ENCODE measurements at regions not wholly inside any gene's neighbourhood (a gene's known extent, or its start where the extent isn't known, plus 50 kb on each side); places are given as distances from the start of the nearest gene placed in this dataset.
A peak's percentile ranks its signal among the peaks of the same experiment; 100 is the strongest.

GRCh38 chrY:21073641-21074260 is 317.8 kb downstream of the RPS4Y2 start:
- Mint-ChIP-seq H3K9me3 (ENCODE audit: low read depth) (no peaks in the 10 kb centered on the region), H3K4me1 (no peaks in the 10 kb centered on the region), H3K27me3 (no peaks in the 10 kb centered on the region), H3K4me3 (no peak overlapping the region), H3K36me3 (no peaks in the 10 kb centered on the region), H3K27ac (no peak overlapping the region)
- ATAC-seq = no peak
- CTCF ChIA-PET = no interaction called here
- DNase-seq = no peak

DNA sequence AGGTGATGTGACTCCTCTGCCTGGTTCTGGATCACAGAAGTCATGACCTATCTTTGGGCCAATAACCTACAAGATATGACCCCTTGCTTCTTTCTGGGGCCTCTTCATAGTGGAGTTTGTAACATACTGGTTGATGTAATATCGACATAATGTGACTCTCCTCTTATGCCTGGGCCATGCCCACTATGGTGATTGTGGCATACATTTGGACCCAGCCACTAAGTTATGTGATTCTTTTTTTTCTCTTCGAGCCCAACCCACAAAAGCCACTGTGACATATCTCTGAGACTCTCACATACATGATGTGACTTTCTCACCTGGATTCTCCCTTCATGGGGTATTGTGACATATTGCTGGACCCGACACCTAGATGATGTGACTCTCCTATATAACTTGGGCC is 319.8 kb downstream of the RPS4Y2 start:
- ATAC-seq (no peak), DNase-seq (no peak)
- Mint-ChIP-seq H3K36me3 (no peaks in the 10 kb centered on the region), H3K27me3 (no peaks in the 10 kb centered on the region), H3K4me1 (no peaks in the 10 kb centered on the region), H3K4me3 (no peak overlapping the region), H3K27ac (no peak overlapping the region), H3K9me3 (ENCODE audit: low read depth) (no peaks in the 10 kb centered on the region)
- CTCF ChIA-PET = no interaction called here

DNA sequence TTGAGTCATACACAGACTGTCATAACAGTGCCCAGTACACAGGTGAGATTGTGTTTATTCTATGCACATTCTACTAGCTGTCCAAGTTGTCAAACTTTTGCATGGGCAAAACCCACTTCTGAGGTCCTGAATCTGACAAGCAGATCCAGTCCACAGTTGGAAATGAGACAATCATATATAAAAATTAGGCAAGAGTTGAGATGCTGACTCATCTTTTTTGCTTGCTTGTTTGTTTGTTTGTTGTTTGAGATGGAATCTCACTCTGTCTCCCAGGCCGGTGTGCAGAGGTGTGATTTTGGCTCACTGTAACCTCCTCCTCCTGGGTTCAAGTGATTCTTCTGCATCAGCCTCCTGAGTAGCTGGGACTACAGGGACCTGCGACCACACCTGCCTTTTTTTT is 323.8 kb downstream of the RPS4Y2 start:
- Mint-ChIP-seq H3K27ac (no peak overlapping the region), H3K4me1 (peaks cover 2% of the 10 kb centered on the region), H3K9me3 (ENCODE audit: low read depth) (no peaks in the 10 kb centered on the region), H3K36me3 (no peaks in the 10 kb centered on the region), H3K27me3 (no peaks in the 10 kb centered on the region), H3K4me3 (no peak overlapping the region)
- CTCF ChIA-PET = no interaction called here
- ATAC-seq (no peak), DNase-seq (no peak)

DNA sequence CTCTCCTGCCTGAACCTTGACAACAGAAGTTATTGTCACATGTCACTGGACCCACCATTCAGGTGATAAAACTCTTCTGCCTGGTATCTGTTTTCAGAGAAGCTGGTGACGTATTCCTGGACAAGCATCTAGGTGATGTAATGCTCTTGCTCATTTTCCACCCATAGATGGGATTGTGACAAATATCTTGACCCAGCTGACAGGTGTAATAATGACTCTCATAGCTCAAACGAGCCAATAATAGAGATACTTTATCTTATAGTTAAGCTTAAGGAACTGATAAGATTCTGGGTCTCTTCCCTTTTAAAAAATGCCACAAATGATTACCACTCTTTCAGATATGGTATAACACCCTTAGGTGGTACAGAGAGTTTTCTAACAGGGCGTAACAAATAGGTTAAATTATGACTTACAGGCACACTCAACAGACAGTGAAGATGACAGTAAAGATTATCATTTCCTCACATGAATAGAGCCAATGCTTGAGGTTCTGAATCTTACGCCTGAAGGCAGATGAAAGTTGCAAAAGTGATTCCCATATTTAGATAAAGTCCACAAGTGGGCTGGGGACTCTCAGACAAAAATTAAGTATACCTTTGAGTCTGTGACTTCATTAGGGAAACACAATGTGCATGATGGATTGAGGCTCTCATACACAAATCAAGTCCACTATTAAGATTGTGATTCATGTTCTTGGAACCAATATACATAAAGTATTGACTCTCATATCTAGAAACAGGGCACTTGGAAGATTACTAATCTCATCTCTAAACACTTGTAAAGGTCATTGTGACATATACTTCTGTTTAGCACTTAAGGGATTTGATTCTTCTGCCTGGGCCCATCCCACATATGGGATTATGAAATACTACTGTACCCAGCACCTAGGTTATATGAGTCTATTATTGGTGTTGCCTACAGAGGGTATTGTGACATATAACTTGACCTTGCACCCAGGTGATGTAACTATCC is 326.0 kb downstream of the RPS4Y2 start:
- Mint-ChIP-seq H3K27me3 (no peaks in the 10 kb centered on the region), H3K4me1 (peaks cover 2% of the 10 kb centered on the region), H3K36me3 (peaks cover 7% of the 10 kb centered on the region), H3K27ac (no peak overlapping the region), H3K4me3 (no peak overlapping the region), H3K9me3 (ENCODE audit: low read depth) (peaks cover 6% of the 10 kb centered on the region)
- ATAC-seq = no peak
- CTCF ChIA-PET = no interaction called here
- no peak for DNase-seq

DNA sequence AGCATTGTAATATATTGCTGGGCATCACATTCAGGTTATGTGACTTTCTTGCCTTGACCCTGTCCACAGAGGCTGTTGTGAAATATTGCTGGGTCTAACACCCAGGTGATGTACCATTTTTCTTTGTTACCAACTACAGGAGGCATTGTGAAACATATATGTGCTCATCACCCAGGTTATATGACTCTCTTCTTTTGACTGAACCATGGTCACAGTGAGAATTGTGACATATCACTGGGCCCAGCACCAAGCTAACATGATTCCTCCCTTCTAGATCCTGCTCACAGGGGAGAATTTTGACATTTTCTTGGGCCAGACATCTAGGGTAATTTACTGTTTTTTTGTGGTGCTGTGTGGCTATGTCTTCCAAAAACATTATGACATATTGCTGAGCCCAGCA is 326.7 kb downstream of the RPS4Y2 start:
- Mint-ChIP-seq H3K4me1 (peaks cover 2% of the 10 kb centered on the region), H3K4me3 (no peak overlapping the region), H3K9me3 (ENCODE audit: low read depth) (peaks cover 9% of the 10 kb centered on the region), H3K27me3 (no peaks in the 10 kb centered on the region), H3K36me3 (peaks cover 11% of the 10 kb centered on the region), H3K27ac (no peak overlapping the region)
- DNase-seq = no peak
- ATAC-seq = no peak
- CTCF ChIA-PET = no interaction called here

DNA sequence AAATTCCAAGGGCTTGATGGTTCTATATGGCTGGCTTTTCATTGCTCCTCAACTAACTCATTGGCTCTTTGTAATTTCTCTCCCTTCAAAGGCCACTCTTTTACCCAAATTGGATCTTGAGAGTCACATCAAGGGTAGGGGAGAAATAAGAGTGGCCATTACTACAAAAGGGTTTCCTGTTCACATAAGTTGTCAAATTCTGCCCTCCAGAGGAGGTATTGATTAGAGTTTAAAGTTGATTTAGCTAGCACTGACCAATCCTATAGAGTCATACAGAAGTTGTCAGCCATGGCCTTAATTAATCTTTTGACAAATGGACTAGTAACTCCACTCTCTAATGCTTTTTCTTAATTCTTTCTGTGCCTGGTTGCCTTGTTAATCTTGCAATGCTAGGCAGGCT is 336.0 kb downstream of the RPS4Y2 start:
- CTCF ChIA-PET = no interaction called here
- H3K9me3 Mint-ChIP-seq (ENCODE audit: low read depth) = peaks cover 3% of the 10 kb centered on the region
- no peak for ATAC-seq
- H3K4me1 Mint-ChIP-seq = peaks cover 4% of the 10 kb centered on the region
- peaks cover 5% of the 10 kb centered on the region for H3K36me3 Mint-ChIP-seq
- no peak overlapping the region for H3K4me3 Mint-ChIP-seq
- H3K27me3 Mint-ChIP-seq = peaks cover 4% of the 10 kb centered on the region
- no peak for DNase-seq
- no peak overlapping the region for H3K27ac Mint-ChIP-seq

DNA sequence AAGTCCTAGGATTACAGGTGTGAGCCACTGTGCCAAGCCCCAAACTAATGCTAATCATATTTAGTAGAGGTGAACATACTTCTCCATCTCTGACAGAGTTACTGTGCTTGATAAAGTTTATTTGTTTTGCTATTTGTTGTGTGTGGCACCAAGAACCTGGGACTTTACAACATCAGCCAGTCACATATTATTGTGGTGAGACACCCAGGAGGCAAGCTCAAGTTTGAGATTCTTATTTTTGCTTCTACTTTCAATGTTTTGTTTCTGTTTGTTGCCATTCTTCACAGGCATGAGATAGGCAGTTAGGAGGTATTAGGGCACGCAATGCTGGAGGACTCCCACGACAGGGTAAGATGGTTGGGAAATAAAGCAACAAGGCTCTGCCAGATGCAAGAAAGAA is 346.6 kb downstream of the RPS4Y2 start:
- DNase-seq (no peak), ATAC-seq (no peak)
- H3K36me3 Mint-ChIP-seq = peaks cover 4% of the 10 kb centered on the region
- H3K4me1 Mint-ChIP-seq = peaks cover 23% of the 10 kb centered on the region
- H3K9me3 Mint-ChIP-seq (ENCODE audit: low read depth) = no peaks in the 10 kb centered on the region
- CTCF ChIA-PET = no interaction called here
- no peak overlapping the region for H3K27ac Mint-ChIP-seq
- no peak overlapping the region for H3K4me3 Mint-ChIP-seq
- no peaks in the 10 kb centered on the region for H3K27me3 Mint-ChIP-seq

- Mint-ChIP-seq H3K27me3 (no peaks in the 10 kb centered on the region), H3K27ac (no peak overlapping the region), H3K36me3 (peaks cover 2% of the 10 kb centered on the region), H3K4me1 (peaks cover 23% of the 10 kb centered on the region), H3K9me3 (ENCODE audit: low read depth) (no peaks in the 10 kb centered on the region), H3K4me3 (no peak overlapping the region)
- CTCF ChIA-PET = no interaction called here
- DNase-seq (peak; percentile 43), ATAC-seq (peak; percentile 60)
These were observed 348.0 kb downstream of the RPS4Y2 start for GRCh38 chrY:21103885-21104284.

DNA sequence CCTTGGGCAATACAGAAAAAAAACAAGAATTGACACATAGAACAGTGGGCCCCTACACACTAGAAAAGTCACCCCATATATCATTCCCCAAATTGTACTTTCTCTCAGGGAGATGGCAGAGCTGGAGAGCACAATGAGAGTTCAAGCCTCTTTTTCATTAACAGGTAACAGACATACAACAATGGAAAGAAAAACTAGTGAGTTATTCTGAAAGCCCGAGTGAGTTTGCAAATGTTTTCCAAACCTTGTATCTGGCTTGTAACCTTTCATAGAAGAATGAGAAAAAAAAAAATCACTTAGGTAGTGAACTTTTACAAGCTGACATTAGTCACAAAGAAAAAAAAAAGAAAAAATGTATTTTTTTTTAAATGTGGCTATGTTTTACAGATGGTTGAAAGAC is 349.6 kb downstream of the RPS4Y2 start:
- no peak overlapping the region for H3K4me3 Mint-ChIP-seq
- DNase-seq = no peak
- H3K4me1 Mint-ChIP-seq = peaks cover 25% of the 10 kb centered on the region

GRCh38 chrY:21111313-21111712 is 355.4 kb downstream of the RPS4Y2 start:
- Mint-ChIP-seq H3K4me1 (peaks cover 7% of the 10 kb centered on the region), H3K27me3 (no peaks in the 10 kb centered on the region), H3K36me3 (peaks cover 1% of the 10 kb centered on the region), H3K27ac (no peak overlapping the region), H3K4me3 (no peak overlapping the region), H3K9me3 (ENCODE audit: low read depth) (no peaks in the 10 kb centered on the region)
- CTCF ChIA-PET = no interaction called here
- ATAC-seq (no peak), DNase-seq (no peak)

More for the DNA sequence above, 349.6 kb downstream of the RPS4Y2 start:
- H3K36me3 Mint-ChIP-seq = peaks cover 2% of the 10 kb centered on the region
- CTCF ChIA-PET = no interaction called here
- no peaks in the 10 kb centered on the region for H3K9me3 Mint-ChIP-seq (ENCODE audit: low read depth)
- no peaks in the 10 kb centered on the region for H3K27me3 Mint-ChIP-seq
- no peak overlapping the region for H3K27ac Mint-ChIP-seq
- no peak for ATAC-seq

- ATAC-seq (no peak), DNase-seq (no peak)
- Mint-ChIP-seq H3K27ac (no peak overlapping the region), H3K9me3 (ENCODE audit: low read depth) (no peaks in the 10 kb centered on the region), H3K4me1 (no peaks in the 10 kb centered on the region), H3K27me3 (no peaks in the 10 kb centered on the region), H3K36me3 (no peaks in the 10 kb centered on the region), H3K4me3 (no peak overlapping the region)
- CTCF ChIA-PET = no interaction called here
These were observed 365.2 kb downstream of the RPS4Y2 start for GRCh38 chrY:21121065-21121464.

GRCh38 chrY:21135591-21135990 is 375.5 kb upstream of the RBMY1B start:
- Mint-ChIP-seq H3K4me1 (no peaks in the 10 kb centered on the region), H3K27ac (no peak overlapping the region), H3K9me3 (ENCODE audit: low read depth) (no peaks in the 10 kb centered on the region), H3K27me3 (no peaks in the 10 kb centered on the region), H3K4me3 (no peak overlapping the region), H3K36me3 (no peaks in the 10 kb centered on the region)
- no peak for ATAC-seq
- CTCF ChIA-PET = no interaction called here
- DNase-seq = no peak

DNA sequence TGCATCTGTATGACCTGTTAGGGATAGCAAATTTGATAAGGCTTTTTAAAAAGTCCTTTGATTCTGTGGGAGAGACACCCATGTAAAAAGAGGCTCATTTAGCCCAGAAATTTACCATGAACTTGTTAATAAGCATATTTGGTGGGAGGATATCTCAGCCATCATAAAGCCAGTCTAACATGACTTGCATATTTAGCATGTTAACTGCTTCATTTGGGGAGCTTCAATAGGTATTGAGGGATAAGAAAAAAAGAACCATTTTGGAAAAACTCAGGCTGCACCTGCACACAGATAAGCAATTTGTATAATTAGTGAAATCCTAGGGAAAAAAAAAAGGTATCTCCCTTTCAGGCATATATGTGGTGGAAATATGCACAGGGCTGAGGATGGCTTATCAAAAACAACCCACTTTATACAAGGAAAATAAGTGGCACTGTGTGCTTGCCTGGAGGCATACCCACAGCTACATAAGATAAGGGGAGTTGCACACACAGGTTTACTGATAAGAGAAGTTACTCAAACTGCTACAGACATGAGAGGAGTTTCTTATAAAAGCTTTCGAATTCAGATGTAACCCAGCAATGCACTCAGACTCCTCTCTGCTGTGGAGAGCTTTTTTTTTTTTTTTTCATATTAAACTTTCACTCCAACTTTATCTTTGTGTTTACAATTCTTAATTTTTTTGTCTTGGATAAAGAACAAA is 372.9 kb upstream of the RBMY1B start:
- Mint-ChIP-seq H3K4me3 (no peak overlapping the region), H3K36me3 (no peaks in the 10 kb centered on the region), H3K4me1 (no peaks in the 10 kb centered on the region), H3K9me3 (ENCODE audit: low read depth) (no peaks in the 10 kb centered on the region), H3K27ac (no peak overlapping the region), H3K27me3 (no peaks in the 10 kb centered on the region)
- DNase-seq (no peak), ATAC-seq (no peak)
- CTCF ChIA-PET = no interaction called here

- CTCF ChIA-PET = no interaction called here
- DNase-seq (no peak), ATAC-seq (no peak)
- H3K9me3 Mint-ChIP-seq (ENCODE audit: low read depth) = no peaks in the 10 kb centered on the region
- no peaks in the 10 kb centered on the region for H3K36me3 Mint-ChIP-seq
- no peaks in the 10 kb centered on the region for H3K27me3 Mint-ChIP-seq
- no peak overlapping the region for H3K27ac Mint-ChIP-seq
- H3K4me3 Mint-ChIP-seq = no peak overlapping the region
- H3K4me1 Mint-ChIP-seq = no peaks in the 10 kb centered on the region
These were observed 364.8 kb upstream of the RBMY1B start for GRCh38 chrY:21146331-21146730.
